Breast epithelium (tissue), 4 donors: ENCODE measurements at regions not wholly inside any gene's neighbourhood (a gene's known extent, or its start where the extent isn't known, plus 50 kb on each side); places are given as distances from the start of the nearest gene placed in this dataset.
A peak's percentile ranks its signal among the peaks of the same experiment; 100 is the strongest.
"Not testable (repeated sequence)": the region's sequence is repeated elsewhere in the genome, so short reads cannot be mapped to it uniquely, and the experiment has no call there.

ENCODE experiments used
- DNase-seq, 2 donors: peaks; one replicate each; pipeline ENCODE4 v3.0.0-alpha.2; 2019; ENCODE audit warnings: low spot score in 2 of 2
- H3K27ac ChIP-seq, 2 donors: fragments of 200-600 bp; sonication (generic) in 1 of 2; one replicate each; pipeline ENCODE4 v1.5.1; 2016 to 2019; ENCODE audit warnings: mild to moderate bottlenecking in 1 of 2
- H3K27me3 ChIP-seq, 2 donors: fragments of 200-600 bp; sonication (generic) in 1 of 2; one replicate each; pipeline versions ENCODE4 v1.5.1 to v1.6.0; 2017 to 2019; ENCODE audit warnings: control low read depth in 1 of 2, mild to moderate bottlenecking in 1 of 2
- H3K36me3 ChIP-seq: fragments of 200-600 bp; one replicate; pipeline ENCODE4 v1.5.1; 2019
- H3K4me1 ChIP-seq, 2 donors: fragments of 200-600 bp; sonication (generic); one replicate each; pipeline ENCODE4 v1.5.1; 2016 to 2019; ENCODE audit warnings: control low read depth in 1 of 2
- H3K4me3 ChIP-seq, 3 donors: fragments of 200-600 bp; sonication (generic); 1 replicate in 2 of 3; 2 replicates in 1 of 3; pipeline ENCODE4 v1.5.1; 2016 to 2019; ENCODE audit warnings: mild to moderate bottlenecking in 3 of 3, moderate library complexity in 2 of 3
- H3K9me3 ChIP-seq, 2 donors: fragments of 200-600 bp; sonication (generic) in 1 of 2; one replicate each; pipeline ENCODE4 v1.5.1; 2016 to 2019; ENCODE audit warnings: control low read depth in 1 of 2
- CTCF ChIP-seq, 3 donors: fragments of 450-650 bp; IDR thresholded peaks; one replicate each; pipeline ENCODE4 v1.5.1; 2016 to 2017; ENCODE audit warnings: antibody characterized with exemption in 3 of 3, mild to moderate bottlenecking in 3 of 3, moderate library complexity in 3 of 3
- POLR2A ChIP-seq: fragments of 450-650 bp; IDR thresholded peaks from one replicate; pipeline ENCODE4 v1.6.1; 2016; ENCODE audit warnings: antibody characterized with exemption, mild to moderate bottlenecking, moderate library complexity
- POLR2AphosphoS5 ChIP-seq, 3 donors: sonication (generic); formaldehyde crosslinking; IDR thresholded peaks; one replicate each; pipeline ENCODE4 v1.6.1; 2017; ENCODE audit warnings: antibody characterized with exemption in 3 of 3
- intact Hi-C: fragments of 100-400 bp; cut with DNase I; formaldehyde crosslinking; loops from one replicate; pipeline ENCODE4 v1.15.1; 2023; ENCODE audit warnings: low total_unique reads

GRCh38 chr17:31724619-31725018 lies 134.4 kb downstream of the COPRS start:
- H3K9me3 ChIP-seq = no peaks in the 10 kb centered on the region
- no peak for DNase-seq
- intact Hi-C loops = no loop called here
- TF ChIP-seq POLR2AphosphoS5 (IDR thresholded peaks at IDR 0.05) (no peak), CTCF (IDR thresholded peaks at IDR 0.05) (no peak), POLR2A (no peak)
- peak overlapping the region in 1 of 2 donors; percentile 49 for H3K27ac ChIP-seq
- no peaks in the 10 kb centered on the region for H3K36me3 ChIP-seq
- no peaks in the 10 kb centered on the region for H3K27me3 ChIP-seq
- H3K4me3 ChIP-seq = no peak overlapping the region
- H3K4me1 ChIP-seq = no peaks in the 10 kb centered on the region

GRCh38 chr17:31724026-31724425 lies 135.0 kb downstream of the COPRS start:
- H3K27ac ChIP-seq = peak overlapping the region in 1 of 2 donors; percentile 49
- H3K27me3 ChIP-seq = no peaks in the 10 kb centered on the region
- H3K9me3 ChIP-seq = no peaks in the 10 kb centered on the region
- no peak for TF ChIP-seq POLR2A
- TF ChIP-seq POLR2AphosphoS5 (IDR thresholded peaks at IDR 0.05) = no peak
- TF ChIP-seq CTCF (IDR thresholded peaks at IDR 0.05) = no peak
- H3K4me3 ChIP-seq = no peak overlapping the region
- H3K4me1 ChIP-seq = no peaks in the 10 kb centered on the region
- no peak for DNase-seq
- intact Hi-C loops = no loop called here
- H3K36me3 ChIP-seq = no peaks in the 10 kb centered on the region

- no peaks in the 10 kb centered on the region for H3K27me3 ChIP-seq
- no peaks in the 10 kb centered on the region for H3K9me3 ChIP-seq
- H3K4me3 ChIP-seq = no peak overlapping the region
- TF ChIP-seq CTCF (IDR thresholded peaks at IDR 0.05) (no peak), POLR2AphosphoS5 (IDR thresholded peaks at IDR 0.05) (no peak), POLR2A (no peak)
- H3K4me1 ChIP-seq = no peaks in the 10 kb centered on the region
- intact Hi-C loops = no loop called here
- H3K27ac ChIP-seq = no peak overlapping the region
- DNase-seq = no peak
- no peaks in the 10 kb centered on the region for H3K36me3 ChIP-seq
These were observed 136.6 kb downstream of the COPRS start for GRCh38 chr17:31722251-31723056.

- H3K4me1 ChIP-seq = no peaks in the 10 kb centered on the region
- no peak overlapping the region for H3K4me3 ChIP-seq
- no peaks in the 10 kb centered on the region for H3K27me3 ChIP-seq
- H3K36me3 ChIP-seq = no peaks in the 10 kb centered on the region
- TF ChIP-seq CTCF (IDR thresholded peaks at IDR 0.05) (no peak), POLR2A (no peak), POLR2AphosphoS5 (IDR thresholded peaks at IDR 0.05) (no peak)
- H3K9me3 ChIP-seq = no peaks in the 10 kb centered on the region
- no peak overlapping the region for H3K27ac ChIP-seq
- intact Hi-C loops = no loop called here
- no peak for DNase-seq
These were observed 137.6 kb downstream of the COPRS start for GRCh38 chr17:31721291-31722025.

- H3K4me1 ChIP-seq, H3K9me3 ChIP-seq, DNase-seq, H3K4me3 ChIP-seq, H3K27ac ChIP-seq, intact Hi-C loops, H3K36me3 ChIP-seq, H3K27me3 ChIP-seq: not testable (repeated sequence)
These were observed 141.8 kb downstream of the COPRS start for GRCh38 chr17:31717251-31717650.
